Glomerular visceral epithelial cell (primary cell): ENCODE measurements at regions not wholly inside any gene's neighbourhood (a gene's known extent, or its start where the extent isn't known, plus 50 kb on each side); places are given as distances from the start of the nearest gene placed in this dataset.

Experiments used
- DNase-seq: peaks from one replicate; pipeline ENCODE4 v3.0.0-alpha.2; 2016; ENCODE audit errors: extremely low spot score

- DNase-seq, result no peak
Measured at GRCh38 chr15:98385752-98386381, 262.5 kb upstream of the IGF1R start.

DNA sequence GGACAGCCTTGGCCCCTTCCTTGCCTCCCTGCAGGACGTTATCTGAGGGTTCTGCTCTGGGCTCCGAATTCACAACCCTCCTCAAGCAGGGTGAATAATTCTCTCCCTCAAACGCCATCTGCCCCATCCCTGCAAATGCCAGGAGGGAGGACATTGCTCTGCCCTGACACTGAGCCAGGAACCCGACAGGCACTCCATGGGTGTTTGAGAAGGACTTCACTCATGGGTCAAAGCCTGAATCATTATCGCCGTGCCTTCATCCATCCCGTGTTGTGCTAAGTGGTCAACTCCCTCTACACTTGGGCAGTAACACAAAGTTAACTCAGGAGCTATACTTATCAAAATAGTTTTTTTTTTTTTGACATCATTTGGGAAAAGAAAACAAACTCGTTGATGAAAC lies 261.8 kb upstream of the IGF1R start:
- no peak for DNase-seq

DNA sequence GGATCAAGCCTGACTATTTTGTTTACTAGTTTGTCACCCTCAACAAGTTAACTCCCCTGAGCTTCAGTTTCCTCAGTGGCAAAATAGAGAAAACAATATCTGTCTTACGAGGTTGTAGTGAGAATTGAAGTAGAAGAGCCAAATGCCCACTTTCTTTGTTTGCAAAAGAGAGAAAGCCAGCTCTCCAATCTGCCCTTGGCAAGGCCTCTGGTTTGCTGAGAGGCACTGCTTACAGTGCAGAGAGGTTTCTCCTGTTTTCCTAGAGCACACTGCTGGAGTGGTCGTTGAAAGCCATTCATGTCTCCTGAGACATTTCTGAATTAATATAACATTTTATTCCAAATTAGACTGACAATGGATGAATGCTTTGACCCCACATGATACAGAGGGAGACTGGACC lies 260.5 kb upstream of the IGF1R start:
- no peak for DNase-seq

DNA sequence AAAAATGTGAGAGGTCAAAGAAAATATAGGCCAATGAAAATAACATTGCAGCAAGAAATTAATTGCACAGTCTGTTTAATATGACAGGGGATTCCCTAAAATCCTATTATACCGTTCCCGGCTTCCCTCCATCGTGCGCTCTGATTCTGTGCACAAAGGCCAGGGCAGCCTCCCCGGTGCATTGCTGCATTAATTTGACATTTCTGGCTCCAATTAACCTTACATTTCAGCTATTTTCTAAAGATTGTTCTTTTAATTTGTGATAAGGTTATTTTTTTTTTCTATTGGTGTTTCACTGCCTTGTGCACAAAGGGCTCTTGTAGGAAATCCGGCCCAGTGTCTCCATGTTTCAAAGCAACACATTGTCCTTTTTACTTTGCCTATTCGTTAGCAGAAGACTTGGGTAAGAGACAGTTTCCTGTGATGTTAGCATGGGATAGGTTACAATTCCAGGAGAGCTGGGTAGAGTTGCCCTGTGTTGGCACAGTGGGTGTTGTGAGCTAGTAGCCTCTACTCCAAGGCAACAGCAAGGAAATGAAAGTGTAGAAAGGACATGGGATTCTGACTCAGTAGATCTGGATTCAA lies 257.3 kb upstream of the IGF1R start:
- DNase-seq, result no peak

DNA sequence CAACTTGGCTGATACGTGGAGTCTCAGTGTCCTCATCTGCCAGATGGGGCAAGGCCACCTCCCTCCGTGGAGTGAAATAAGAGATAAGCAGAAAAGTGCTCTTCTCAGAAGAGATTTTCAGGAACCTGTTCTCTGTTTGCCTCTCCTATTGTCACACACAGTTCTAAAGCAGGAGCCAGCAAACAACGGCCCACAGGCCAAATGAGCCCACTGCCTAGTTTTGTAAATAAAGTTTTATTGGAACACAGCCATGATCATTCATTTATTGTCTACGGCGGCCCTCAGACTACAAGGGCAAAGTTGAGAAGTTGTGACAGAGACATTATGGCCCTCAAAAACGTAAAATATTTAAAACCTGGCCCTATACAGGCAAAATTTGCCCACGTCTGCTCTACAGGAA lies 256.8 kb upstream of the IGF1R start:
- no peak for DNase-seq

- DNase-seq, result no peak
Measured at GRCh38 chr15:98393471-98393870, 254.9 kb upstream of the IGF1R start.

- no peak for DNase-seq
Measured at GRCh38 chr15:98394546-98394945, 253.8 kb upstream of the IGF1R start.

- no peak for DNase-seq
Measured at GRCh38 chr15:98395974-98396610, 252.2 kb upstream of the IGF1R start.

DNA sequence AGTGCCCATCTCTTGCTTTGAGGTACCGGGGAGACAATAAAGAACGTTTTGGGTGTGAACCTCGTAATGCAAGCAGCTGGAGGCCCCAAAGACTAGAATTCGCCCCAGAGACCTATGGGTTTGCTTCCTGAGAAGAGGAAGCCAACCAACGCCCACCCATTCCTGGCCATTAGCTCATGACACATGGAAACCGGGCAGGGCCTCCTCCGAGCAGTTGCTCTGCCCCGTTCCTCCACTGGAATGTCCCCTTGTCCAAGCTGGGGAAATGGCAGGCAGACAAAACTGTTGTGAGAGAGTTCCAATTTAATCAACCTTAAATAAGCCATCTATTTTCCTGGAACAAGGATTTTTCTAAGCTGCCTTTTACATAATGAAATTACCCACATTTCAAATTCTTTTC lies 250.9 kb upstream of the IGF1R start:
- DNase-seq, result no peak

DNA sequence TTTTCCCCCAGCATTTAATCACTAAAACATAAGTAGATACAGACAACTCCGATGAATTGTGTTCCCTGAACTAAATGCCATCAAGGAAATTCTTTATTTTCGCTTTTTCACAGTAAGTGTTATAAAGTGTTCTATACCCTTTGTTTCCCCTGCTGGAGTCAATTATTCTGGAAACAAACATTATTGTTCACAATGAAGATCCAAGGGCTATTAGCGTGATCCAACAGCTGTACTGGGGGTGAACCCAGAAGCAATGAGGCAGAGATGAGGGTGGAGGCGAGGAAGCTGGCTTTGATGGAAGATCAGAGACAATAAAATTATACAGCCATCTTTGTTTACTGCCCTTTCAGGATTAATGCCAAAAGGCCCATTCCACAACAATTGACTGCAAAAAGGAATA lies 250.3 kb upstream of the IGF1R start:
- no peak for DNase-seq

GRCh38 chr15:98398886-98399285 lies 249.5 kb upstream of the IGF1R start:
- no peak for DNase-seq

DNA sequence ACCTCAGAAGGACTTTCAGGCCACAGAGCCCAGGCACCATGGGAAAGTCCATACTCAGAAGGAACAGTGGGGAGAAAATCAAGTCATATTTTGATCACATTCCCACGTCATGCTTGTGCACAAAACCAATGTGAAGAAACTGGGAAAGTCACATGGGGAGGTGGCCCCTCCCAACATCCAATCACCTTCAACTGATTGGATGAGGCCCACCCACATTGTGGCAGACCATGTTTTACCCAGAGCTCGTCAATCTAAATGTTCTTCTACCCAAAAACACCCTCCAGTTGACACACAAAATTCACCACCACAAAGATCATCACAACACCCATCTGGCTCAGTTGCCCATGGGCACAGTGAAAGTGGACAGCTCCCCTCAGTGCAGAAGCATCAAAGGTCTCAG lies 248.2 kb upstream of the IGF1R start:
- DNase-seq, result no peak

- DNase-seq, result peak; percentile 36
Measured at GRCh38 chr15:98401029-98401428, 247.3 kb upstream of the IGF1R start.

DNA sequence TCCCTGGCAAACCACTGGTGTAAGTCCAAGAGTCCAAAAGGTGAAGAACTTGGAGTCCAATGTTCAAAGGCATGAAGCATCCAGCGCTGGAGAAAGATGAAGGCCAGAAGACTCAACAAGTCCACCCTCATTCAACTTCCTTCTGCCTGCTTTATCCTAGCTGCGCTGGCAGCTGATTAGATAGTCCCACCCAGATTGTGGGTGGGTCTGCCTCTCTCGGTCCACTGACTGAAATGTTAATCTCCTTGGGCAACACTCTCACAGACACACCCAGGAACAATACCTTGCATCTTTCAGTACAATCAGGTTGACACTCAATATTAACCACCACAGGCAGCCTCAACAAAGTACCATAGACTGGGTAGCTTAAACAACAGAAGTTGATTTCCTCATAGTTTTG lies 245.9 kb upstream of the IGF1R start:
- DNase-seq, result no peak

DNA sequence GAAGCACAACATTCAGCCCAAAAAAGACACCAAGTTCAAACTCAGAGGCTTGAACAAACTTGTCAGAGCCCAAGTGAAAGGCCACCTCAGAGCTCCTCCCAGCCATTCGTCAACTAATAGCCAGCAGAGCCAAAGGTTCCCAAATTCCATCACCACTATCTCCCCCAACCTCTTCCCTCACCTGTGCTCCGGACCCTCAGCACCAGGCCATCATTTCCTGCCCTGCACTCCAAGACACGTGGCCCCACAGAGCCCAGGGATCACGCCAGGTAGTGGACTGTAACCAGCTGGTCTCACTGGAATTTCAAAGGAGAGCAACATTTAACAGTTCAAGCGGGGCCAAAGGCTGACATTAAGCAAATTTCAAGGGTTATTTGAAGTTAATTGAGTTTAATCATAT lies 245.2 kb upstream of the IGF1R start:
- no peak for DNase-seq

DNA sequence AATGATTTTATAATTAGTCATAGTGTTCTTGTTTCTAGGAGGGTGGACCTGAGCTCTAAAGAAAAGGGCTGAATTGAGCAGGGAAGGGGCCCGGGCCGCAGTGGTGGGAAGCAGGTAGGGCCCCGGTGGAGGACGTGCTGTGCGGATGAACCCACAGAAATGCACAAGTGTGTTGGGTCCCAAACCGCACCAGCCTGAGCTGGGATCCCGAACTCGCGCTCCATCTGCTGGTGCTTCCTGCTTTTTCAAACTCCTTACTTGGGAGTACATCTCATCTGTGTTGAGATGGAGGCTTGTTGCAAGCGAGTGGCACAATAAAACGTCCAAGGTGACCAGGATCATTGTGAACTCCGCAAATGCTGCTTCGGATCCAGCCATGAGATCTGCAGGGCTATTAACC lies 244.8 kb upstream of the IGF1R start:
- DNase-seq, result no peak

DNA sequence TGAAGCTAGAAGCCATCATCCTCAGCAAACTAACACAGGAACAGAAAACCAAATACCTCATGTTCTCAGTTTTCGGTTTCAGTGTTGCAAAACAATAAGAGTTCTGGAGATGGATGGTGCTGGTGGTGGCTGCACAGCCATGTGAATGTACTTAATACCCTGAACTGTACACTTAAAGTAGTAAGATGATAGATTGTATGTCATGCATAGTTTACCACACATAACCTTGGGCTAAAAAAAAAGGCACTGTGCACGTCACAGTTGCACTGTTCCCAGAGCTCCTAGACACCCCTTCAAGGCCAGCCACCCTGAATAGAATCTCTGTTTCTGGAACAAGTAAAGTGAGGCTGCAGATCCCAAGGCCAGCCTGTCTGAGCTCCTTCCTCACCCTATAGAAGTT lies 243.3 kb upstream of the IGF1R start:
- no peak for DNase-seq

GRCh38 chr15:98408231-98408630 lies 240.1 kb upstream of the IGF1R start:
- peak; percentile 77 for DNase-seq

GRCh38 chr15:98410328-98410727 lies 238.0 kb upstream of the IGF1R start:
- no peak for DNase-seq

GRCh38 chr15:98412852-98413251 lies 235.5 kb upstream of the IGF1R start:
- peak; percentile 59 for DNase-seq

DNA sequence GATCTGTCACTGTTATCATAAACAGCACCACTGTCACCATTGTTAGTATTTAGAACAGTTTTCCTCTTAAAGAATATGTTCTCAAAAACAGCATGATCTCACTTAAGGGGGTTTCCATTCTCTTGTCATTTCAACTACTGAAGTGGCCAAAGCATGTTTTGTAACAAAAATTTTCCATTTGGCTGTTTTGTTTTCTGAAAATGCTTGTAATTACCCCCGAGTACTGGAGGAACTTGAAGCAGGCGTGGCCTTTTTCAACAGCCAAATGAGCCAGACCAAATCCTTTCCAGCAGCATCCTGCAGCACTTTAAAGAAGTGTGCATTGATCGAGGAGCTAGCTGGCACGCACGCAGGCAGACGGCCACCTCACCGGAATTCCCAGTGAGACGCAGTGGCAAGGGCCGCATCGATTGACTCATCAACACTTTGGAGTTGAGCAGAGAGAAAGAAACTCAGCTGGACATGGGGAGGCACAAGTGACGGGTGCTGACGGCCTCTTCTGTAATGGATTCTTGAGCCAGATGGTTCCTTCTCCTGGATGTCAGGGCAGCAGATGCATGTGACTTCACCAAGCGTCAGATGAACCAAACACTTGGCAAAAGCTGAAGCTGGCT lies 234.3 kb upstream of the IGF1R start:
- DNase-seq, result peak; percentile 75

GRCh38 chr15:98416222-98416855 lies 232.0 kb upstream of the IGF1R start:
- DNase-seq, result no peak

DNA sequence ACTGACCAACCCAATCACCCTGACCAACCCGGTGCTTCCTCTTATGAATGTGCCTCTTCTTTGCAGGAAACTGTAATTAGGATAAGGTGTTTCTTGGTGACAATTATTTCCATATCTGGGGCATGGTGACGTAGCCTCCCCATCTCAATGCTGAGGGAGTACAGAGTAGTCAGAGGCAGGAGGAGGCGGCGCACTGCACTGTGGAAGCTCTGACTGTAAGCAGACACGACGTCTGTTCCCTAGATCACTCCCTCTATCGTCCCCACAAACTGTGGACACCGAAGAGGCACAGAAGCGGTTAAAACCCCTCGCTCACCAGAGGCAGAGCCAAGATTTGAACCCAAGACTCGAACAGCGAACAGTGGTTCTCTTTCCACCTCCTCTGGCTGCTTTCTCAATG lies 231.0 kb upstream of the IGF1R start:
- DNase-seq, result no peak
